Astrocyte (in vitro differentiated cells and primary cell): ENCODE measurements at regions not wholly inside any gene's neighbourhood (a gene's known extent, or its start where the extent isn't known, plus 50 kb on each side); places are given as distances from the start of the nearest gene placed in this dataset.

Source experiments
- DNase-seq: peaks from one replicate; pipeline ENCODE4 v3.0.0-alpha.2; 2010; ENCODE audit warnings: low read depth
- FAIRE-seq: peaks from 2 replicates; lab custom pipeline; 2011; peaks lifted over from hg19 to GRCh38; lab: Jason Lieb, UNC
- H2AFZ ChIP-seq: 2 replicates; pipeline ENCODE4 v1.6.0; 2012; ENCODE audit warnings: low read depth, low read length, inconsistent platforms
- H3K27ac ChIP-seq: 2 replicates; pipeline ENCODE4 v1.5.1; 2011; ENCODE audit warnings: low read depth, low read length, inconsistent platforms
- H3K27me3 ChIP-seq: 2 replicates; pipeline ENCODE4 v1.6.0; 2011; ENCODE audit warnings: low read length, inconsistent platforms; ENCODE audit not compliant: insufficient read depth
- H3K36me3 ChIP-seq: 2 replicates; pipeline ENCODE4 v1.5.1; 2011; ENCODE audit warnings: low read length, inconsistent platforms; ENCODE audit not compliant: insufficient read depth
- H3K4me1 ChIP-seq: 2 replicates; pipeline ENCODE4 v1.5.1; 2011; ENCODE audit warnings: low read length, inconsistent platforms; ENCODE audit not compliant: insufficient read depth
- H3K4me2 ChIP-seq: 2 replicates; pipeline ENCODE4 v1.6.0; 2012; ENCODE audit warnings: low read length, inconsistent platforms
- H3K4me3 ChIP-seq: 2 replicates; pipeline ENCODE4 v1.5.1; 2011; ENCODE audit warnings: low read depth, mild to moderate bottlenecking, low read length, inconsistent platforms; ENCODE audit not compliant: insufficient read depth
- H3K79me2 ChIP-seq: 2 replicates; pipeline ENCODE4 v1.6.0; 2012; ENCODE audit warnings: mild to moderate bottlenecking, low read length, inconsistent platforms; ENCODE audit not compliant: insufficient read depth
- H3K9ac ChIP-seq: 2 replicates; pipeline ENCODE4 v1.6.0; 2012; ENCODE audit warnings: mild to moderate bottlenecking, low read length, inconsistent platforms
- H3K9me3 ChIP-seq: 2 replicates; pipeline ENCODE4 v1.5.1; 2012; ENCODE audit warnings: low read depth, mild to moderate bottlenecking, low read length, inconsistent platforms; ENCODE audit not compliant: insufficient read depth
- H4K20me1 ChIP-seq: 2 replicates; pipeline ENCODE4 v1.6.0; 2012; ENCODE audit warnings: low read length, inconsistent platforms; ENCODE audit not compliant: insufficient read depth
- H3K27ac Mint-ChIP-seq: one replicate; pipeline ENCODE4 v1.8.0; 2021; ENCODE audit warnings: mild to moderate bottlenecking, mixed read lengths; ENCODE audit not compliant: unreplicated experiment
- H3K27me3 Mint-ChIP-seq: one replicate; pipeline ENCODE4 v1.8.0; 2021; ENCODE audit warnings: low read depth, mixed read lengths; ENCODE audit not compliant: unreplicated experiment
- H3K36me3 Mint-ChIP-seq: one replicate; pipeline ENCODE4 v1.8.0; 2021; ENCODE audit warnings: low read depth, mixed read lengths; ENCODE audit not compliant: unreplicated experiment
- H3K4me1 Mint-ChIP-seq: one replicate; pipeline ENCODE4 v1.8.0; 2021; ENCODE audit warnings: low read depth, mixed read lengths; ENCODE audit not compliant: unreplicated experiment
- H3K4me3 Mint-ChIP-seq: one replicate; pipeline ENCODE4 v1.8.0; 2021; ENCODE audit warnings: mild to moderate bottlenecking, moderate library complexity, mixed read lengths; ENCODE audit not compliant: unreplicated experiment
- H3K9me3 Mint-ChIP-seq: one replicate; pipeline ENCODE4 v1.8.0; 2021; ENCODE audit warnings: mild to moderate bottlenecking, mixed read lengths; ENCODE audit not compliant: unreplicated experiment
- CTCF ChIP-seq: IDR thresholded peaks from 2 replicates; pipeline ENCODE4 v1.5.1; 2011; ENCODE audit warnings: low read depth, mild to moderate bottlenecking, inconsistent platforms, low read length, moderate library complexity; ENCODE audit not compliant: insufficient read depth
- EZH2 ChIP-seq: IDR thresholded peaks from 2 replicates; pipeline ENCODE4 v1.6.1; 2012; ENCODE audit warnings: mild to moderate bottlenecking, low read length, inconsistent platforms; ENCODE audit not compliant: insufficient read depth

- Mint-ChIP-seq H3K4me1 (peaks cover 7% of the 10 kb centered on the region), H3K4me3 (no peak overlapping the region), H3K27ac (no peak overlapping the region), H3K9me3 (no peaks in the 10 kb centered on the region), H3K36me3 (no peaks in the 10 kb centered on the region), H3K27me3 (peaks cover 19% of the 10 kb centered on the region)
- no peak overlapping the region for H3K27ac ChIP-seq
- no peak overlapping the region for H3K4me3 ChIP-seq
- H3K4me1 ChIP-seq = peaks cover 2% of the 10 kb centered on the region
- DNase-seq (no peak), FAIRE-seq (no peak)
- no peaks in the 10 kb centered on the region for H4K20me1 ChIP-seq
- no peak overlapping the region for H3K9ac ChIP-seq
- TF ChIP-seq EZH2 (no peak), CTCF (no peak)
- H2AFZ ChIP-seq = no peak overlapping the region
- H3K4me2 ChIP-seq = no peak overlapping the region
- H3K79me2 ChIP-seq = no peaks in the 10 kb centered on the region
- H3K36me3 ChIP-seq = no peaks in the 10 kb centered on the region
- no peaks in the 10 kb centered on the region for H3K27me3 ChIP-seq
- H3K9me3 ChIP-seq = no peaks in the 10 kb centered on the region
Measured at GRCh38 chr2:128790541-128791001, 471.9 kb upstream of the HS6ST1 start.

GRCh38 chr2:128791120-128791984 lies 472.7 kb upstream of the HS6ST1 start:
- H4K20me1 ChIP-seq = no peaks in the 10 kb centered on the region
- FAIRE-seq = no peak
- Mint-ChIP-seq H3K9me3 (peaks cover 3% of the 10 kb centered on the region), H3K27ac (no peak overlapping the region), H3K4me3 (no peak overlapping the region), H3K36me3 (no peaks in the 10 kb centered on the region), H3K4me1 (peaks cover 5% of the 10 kb centered on the region), H3K27me3 (peaks cover 26% of the 10 kb centered on the region)
- H3K27ac ChIP-seq = no peak overlapping the region
- no peaks in the 10 kb centered on the region for H3K9me3 ChIP-seq
- peaks cover under 1% of the 10 kb centered on the region for H3K4me1 ChIP-seq
- no peak for TF ChIP-seq CTCF
- TF ChIP-seq EZH2 = no peak
- no peaks in the 10 kb centered on the region for H3K36me3 ChIP-seq
- H3K4me2 ChIP-seq = no peak overlapping the region
- H3K27me3 ChIP-seq = no peaks in the 10 kb centered on the region
- DNase-seq = no peak
- H3K4me3 ChIP-seq = no peak overlapping the region
- H2AFZ ChIP-seq = no peak overlapping the region
- H3K9ac ChIP-seq = no peak overlapping the region
- H3K79me2 ChIP-seq = no peaks in the 10 kb centered on the region

GRCh38 chr2:128791985-128792320 lies 473.3 kb upstream of the HS6ST1 start:
- Histone ChIP-seq H3K36me3 (no peaks in the 10 kb centered on the region), H3K4me3 (no peak overlapping the region), H4K20me1 (no peaks in the 10 kb centered on the region), H3K9me3 (no peaks in the 10 kb centered on the region), H3K27me3 (no peaks in the 10 kb centered on the region), H3K27ac (no peak overlapping the region), H3K4me1 (no peaks in the 10 kb centered on the region), H3K79me2 (no peaks in the 10 kb centered on the region), H3K9ac (no peak overlapping the region), H2AFZ (no peak overlapping the region), H3K4me2 (no peak overlapping the region)
- H3K4me3 Mint-ChIP-seq = no peak overlapping the region
- H3K4me1 Mint-ChIP-seq = peaks cover under 1% of the 10 kb centered on the region
- DNase-seq = no peak
- no peak for FAIRE-seq
- H3K27me3 Mint-ChIP-seq = peaks cover 32% of the 10 kb centered on the region
- peaks cover 3% of the 10 kb centered on the region for H3K9me3 Mint-ChIP-seq
- TF ChIP-seq CTCF = no peak
- TF ChIP-seq EZH2 = no peak
- H3K36me3 Mint-ChIP-seq = no peaks in the 10 kb centered on the region
- no peak overlapping the region for H3K27ac Mint-ChIP-seq
